HFFc6 (cell line): ENCODE measurements at regions not wholly inside any gene's neighbourhood (a gene's known extent, or its start where the extent isn't known, plus 50 kb on each side); places are given as distances from the start of the nearest gene placed in this dataset.

Experiments used
- DNase-seq: peaks from one replicate; pipeline ENCODE4 v3.0.0-alpha.2; 2018
- H3K27ac Mint-ChIP-seq: 2 replicates; pipeline ENCODE4 v1.8.0; 2020; ENCODE audit warnings: mild to moderate bottlenecking, mixed read lengths
- H3K27me3 Mint-ChIP-seq: 2 replicates; pipeline ENCODE4 v1.8.0; 2021; ENCODE audit warnings: mild to moderate bottlenecking, moderate library complexity, mixed read lengths; ENCODE audit not compliant: insufficient read depth
- H3K36me3 Mint-ChIP-seq: 2 replicates; pipeline ENCODE4 v1.8.0; 2021; ENCODE audit warnings: low read depth, mixed read lengths
- H3K4me1 Mint-ChIP-seq: 2 replicates; pipeline ENCODE4 v1.8.0; 2020; ENCODE audit warnings: low read depth, mixed read lengths
- H3K4me3 Mint-ChIP-seq: 2 replicates; pipeline ENCODE4 v1.8.0; 2020; ENCODE audit warnings: mild to moderate bottlenecking, moderate library complexity, mixed read lengths
- H3K9me3 Mint-ChIP-seq: 2 replicates; pipeline ENCODE4 v1.8.0; 2020; ENCODE audit warnings: mild to moderate bottlenecking, mixed read lengths
- CTCF ChIP-seq: fragments of 200-600 bp; sonication (generic); IDR thresholded peaks from 2 replicates; pipeline ENCODE4 v1.5.0; 2021; ENCODE audit warnings: antibody characterized with exemption, mild to moderate bottlenecking

GRCh38 chr9:107624234-107624948 lies 134.8 kb upstream of the KLF4 start:
- Mint-ChIP-seq H3K4me1 (peaks cover 9% of the 10 kb centered on the region; the same call in 1 of the 2 replicates), H3K27me3 (peaks cover 14% of the 10 kb centered on the region), H3K27ac (no peak overlapping the region), H3K36me3 (no peaks in the 10 kb centered on the region), H3K4me3 (no peak overlapping the region), H3K9me3 (peaks cover 5% of the 10 kb centered on the region; the same call in 1 of the 2 replicates)
- no peak for TF ChIP-seq CTCF
- no peak for DNase-seq

GRCh38 chr9:107621436-107621835 lies 131.9 kb upstream of the KLF4 start:
- no peak for TF ChIP-seq CTCF
- Mint-ChIP-seq H3K27ac (no peak overlapping the region), H3K4me3 (no peak overlapping the region), H3K9me3 (peaks cover 5% of the 10 kb centered on the region; the same call in 1 of the 2 replicates), H3K27me3 (peaks cover 18% of the 10 kb centered on the region), H3K4me1 (peaks cover 9% of the 10 kb centered on the region; the same call in 1 of the 2 replicates), H3K36me3 (no peaks in the 10 kb centered on the region)
- no peak for DNase-seq

- Mint-ChIP-seq H3K9me3 (peaks cover 5% of the 10 kb centered on the region; the same call in 1 of the 2 replicates), H3K27me3 (peaks cover 18% of the 10 kb centered on the region), H3K4me1 (peaks cover 9% of the 10 kb centered on the region; the same call in 1 of the 2 replicates), H3K27ac (no peak overlapping the region), H3K4me3 (no peak overlapping the region), H3K36me3 (no peaks in the 10 kb centered on the region)
- DNase-seq, result no peak
- no peak for TF ChIP-seq CTCF
These were observed 131.2 kb upstream of the KLF4 start for GRCh38 chr9:107620801-107621200.

- Mint-ChIP-seq H3K27me3 (peaks cover 18% of the 10 kb centered on the region), H3K9me3 (peaks cover 5% of the 10 kb centered on the region; the same call in 1 of the 2 replicates), H3K4me1 (peaks cover 9% of the 10 kb centered on the region; the same call in 1 of the 2 replicates), H3K36me3 (no peaks in the 10 kb centered on the region), H3K27ac (no peak overlapping the region), H3K4me3 (no peak overlapping the region)
- TF ChIP-seq CTCF, result no peak
- no peak for DNase-seq
These were observed 130.7 kb upstream of the KLF4 start for GRCh38 chr9:107620236-107620635.

GRCh38 chr9:107615321-107615720 lies 125.8 kb upstream of the KLF4 start:
- no peak for TF ChIP-seq CTCF
- H3K27me3 Mint-ChIP-seq, result peaks cover 7% of the 10 kb centered on the region
- H3K36me3 Mint-ChIP-seq, result no peaks in the 10 kb centered on the region
- H3K27ac Mint-ChIP-seq, result no peak overlapping the region
- H3K4me1 Mint-ChIP-seq, result no peaks in the 10 kb centered on the region
- no peak for DNase-seq
- no peaks in the 10 kb centered on the region for H3K9me3 Mint-ChIP-seq
- no peak overlapping the region for H3K4me3 Mint-ChIP-seq
